ENCODE measurements at regions not wholly inside any gene's neighbourhood (a gene's known extent, or its start where the extent isn't known, plus 50 kb on each side); places are given as distances from the start of the nearest gene placed in this dataset.

GRCh38 chr7:52944921-52945320 is 90.5 kb upstream of the POM121L12 start:
- no peak for ATAC-seq (ENCODE audit: poor library complexity)
- no peak overlapping the region for H3K27ac Mint-ChIP-seq

DNA sequence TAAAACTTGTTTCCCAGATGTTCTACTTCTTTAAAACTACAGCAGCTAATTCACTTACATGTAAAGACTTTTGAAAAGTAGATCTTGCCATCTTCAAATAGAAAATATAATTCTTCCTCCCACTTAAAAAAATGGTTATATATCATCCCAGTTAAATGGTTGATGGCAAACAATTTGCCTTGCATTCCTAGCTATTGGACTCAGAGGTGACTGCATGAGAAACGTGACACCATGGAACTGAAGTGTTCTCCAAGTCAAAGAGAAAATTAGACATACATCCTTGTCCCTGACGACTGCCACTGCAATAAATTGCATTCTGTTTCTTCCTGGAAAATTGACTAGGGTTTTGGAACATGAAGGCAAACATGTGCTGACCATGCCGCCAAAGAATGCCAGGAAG is 95.0 kb upstream of the POM121L12 start:
- no peak overlapping the region for H3K27ac Mint-ChIP-seq
- no peaks in the 10 kb centered on the region for H3K27me3 Mint-ChIP-seq
- H3K27me3 ChIP-seq (ENCODE audit: control insufficient read depth in 1 of 2, insufficient read depth in 2 of 2, low read length in 2 of 2) = no peaks in the 10 kb centered on the region
- intact Hi-C loops (cut with DNase I, micrococcal nuclease) = no loop called here
- H3K4me1 Mint-ChIP-seq (ENCODE audit: low read depth) = no peaks in the 10 kb centered on the region
- peaks cover 6% of the 10 kb centered on the region for H3K9me3 Mint-ChIP-seq
- POLR2A ChIA-PET = no interaction called here
- H3K4me3 Mint-ChIP-seq = no peak overlapping the region
- H3K27ac ChIP-seq (ENCODE audit: low read depth in 1 of 2, low read length in 2 of 2) = no peak overlapping the region
- DNase-seq = no peak
- TF ChIP-seq CTCF (IDR thresholded peaks at IDR 0.05) = no peak
- no peaks in the 10 kb centered on the region for H3K4me1 ChIP-seq (ENCODE audit: insufficient read depth, low read length)
- no peaks in the 10 kb centered on the region for H3K36me3 Mint-ChIP-seq (ENCODE audit: low read depth)
- H3K4me3 ChIP-seq (ENCODE audit: low read length) = no peak overlapping the region
- CTCF ChIA-PET = no interaction called here
- no peak for ATAC-seq (ENCODE audit: poor library complexity)
- peaks cover 7 to 13% of the 10 kb centered on the region in 2 experiments for H3K9me3 ChIP-seq (ENCODE audit: control insufficient read depth in 1 of 2, insufficient read depth in 1 of 2, low read length in 2 of 2)
- no peaks in the 10 kb centered on the region for H3K36me3 ChIP-seq (ENCODE audit: insufficient read depth, low read length)

More at GRCh38 chr7:52944921-52945320, 90.5 kb upstream of the POM121L12 start:
- ChIA-PET POLR2A (no interaction called here), CTCF (no interaction called here)
- Histone ChIP-seq H3K4me1 (ENCODE audit: insufficient read depth, low read length) (no peaks in the 10 kb centered on the region), H3K27me3 (ENCODE audit: control insufficient read depth in 1 of 2, insufficient read depth in 2 of 2, low read length in 2 of 2) (no peaks in the 10 kb centered on the region), H3K9me3 (ENCODE audit: control insufficient read depth in 1 of 2, insufficient read depth in 1 of 2, low read length in 2 of 2) (peaks cover 5 to 13% of the 10 kb centered on the region in 2 experiments), H3K36me3 (ENCODE audit: insufficient read depth, low read length) (no peaks in the 10 kb centered on the region), H3K4me3 (ENCODE audit: low read length) (no peak overlapping the region), H3K27ac (ENCODE audit: low read depth in 1 of 2, low read length in 2 of 2) (no peak overlapping the region)
- no peak overlapping the region for H3K4me3 Mint-ChIP-seq
- H3K27me3 Mint-ChIP-seq = no peaks in the 10 kb centered on the region
- H3K9me3 Mint-ChIP-seq = peaks cover 9% of the 10 kb centered on the region
- no peaks in the 10 kb centered on the region for H3K36me3 Mint-ChIP-seq (ENCODE audit: low read depth)
- H3K4me1 Mint-ChIP-seq (ENCODE audit: low read depth) = no peaks in the 10 kb centered on the region
- no peak for TF ChIP-seq CTCF (IDR thresholded peaks at IDR 0.05)
- DNase-seq = no peak
- intact Hi-C loops (cut with DNase I, micrococcal nuclease) = no loop called here

GRCh38 chr7:52938455-52939133 is 96.8 kb upstream of the POM121L12 start:
- Mint-ChIP-seq H3K4me3 (no peak overlapping the region), H3K27me3 (no peaks in the 10 kb centered on the region), H3K27ac (no peak overlapping the region), H3K36me3 (ENCODE audit: low read depth) (no peaks in the 10 kb centered on the region), H3K4me1 (ENCODE audit: low read depth) (no peaks in the 10 kb centered on the region), H3K9me3 (peaks cover 10% of the 10 kb centered on the region)
- DNase-seq = no peak
- TF ChIP-seq CTCF (IDR thresholded peaks at IDR 0.05) = no peak
- CTCF ChIA-PET = no interaction called here
- no peak overlapping the region for H3K4me3 ChIP-seq (ENCODE audit: low read length)
- H3K4me1 ChIP-seq (ENCODE audit: insufficient read depth, low read length) = no peaks in the 10 kb centered on the region
- intact Hi-C loops (cut with DNase I, micrococcal nuclease) = no loop called here
- POLR2A ChIA-PET = no interaction called here
- H3K36me3 ChIP-seq (ENCODE audit: insufficient read depth, low read length) = no peaks in the 10 kb centered on the region
- no peaks in the 10 kb centered on the region for H3K27me3 ChIP-seq (ENCODE audit: control insufficient read depth in 1 of 2, insufficient read depth in 2 of 2, low read length in 2 of 2)
- H3K9me3 ChIP-seq (ENCODE audit: control insufficient read depth in 1 of 2, insufficient read depth in 1 of 2, low read length in 2 of 2) = peaks cover 13 to 17% of the 10 kb centered on the region in 2 experiments
- no peak overlapping the region for H3K27ac ChIP-seq (ENCODE audit: low read depth in 1 of 2, low read length in 2 of 2)
- no peak for ATAC-seq (ENCODE audit: poor library complexity)

All from CD4-positive, alpha-beta T cell (primary cell).